Breast epithelium (tissue), 3 donors: ENCODE measurements at regions not wholly inside any gene's neighbourhood (a gene's known extent, or its start where the extent isn't known, plus 50 kb on each side); places are given as distances from the start of the nearest gene placed in this dataset.

ENCODE experiments used
- CTCF ChIP-seq, 3 donors: fragments of 450-650 bp; IDR thresholded peaks; one replicate each; pipeline ENCODE4 v1.5.1; 2016 to 2017; ENCODE audit warnings: antibody characterized with exemption in 3 of 3, mild to moderate bottlenecking in 3 of 3, moderate library complexity in 3 of 3
- POLR2A ChIP-seq: fragments of 450-650 bp; IDR thresholded peaks from one replicate; pipeline ENCODE4 v1.6.1; 2016; ENCODE audit warnings: antibody characterized with exemption, mild to moderate bottlenecking, moderate library complexity
- POLR2AphosphoS5 ChIP-seq, 3 donors: sonication (generic); formaldehyde crosslinking; IDR thresholded peaks; one replicate each; pipeline ENCODE4 v1.6.1; 2017; ENCODE audit warnings: antibody characterized with exemption in 3 of 3

DNA sequence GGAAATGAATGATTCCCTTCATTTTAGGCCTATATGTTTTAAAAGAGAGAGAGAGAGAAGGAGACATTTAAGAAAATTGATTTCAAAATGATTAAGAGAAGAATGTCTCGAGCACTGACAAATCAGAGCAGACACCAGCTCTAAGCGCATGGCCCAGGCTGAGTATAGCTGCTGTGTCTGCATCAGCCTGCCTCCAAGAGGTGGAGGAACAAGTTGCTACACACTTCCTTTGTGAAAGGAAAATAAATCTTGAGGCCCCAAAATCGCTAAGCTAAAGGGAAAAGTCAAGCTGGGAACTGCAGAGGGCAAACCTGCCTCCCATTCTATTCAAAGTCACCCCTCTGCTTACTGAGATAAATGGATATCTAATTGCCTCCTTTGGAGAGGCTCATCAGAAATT is 728.7 kb upstream of the TMEM132C start:
- TF ChIP-seq POLR2AphosphoS5 (IDR thresholded peaks at IDR 0.05): no peak
- no peak for TF ChIP-seq CTCF (IDR thresholded peaks at IDR 0.05)
- TF ChIP-seq POLR2A: no peak
